Kidney epithelial cell (primary cell): ENCODE measurements at regions not wholly inside any gene's neighbourhood (a gene's known extent, or its start where the extent isn't known, plus 50 kb on each side); places are given as distances from the start of the nearest gene placed in this dataset.

Source experiments
- DNase-seq: peaks from one replicate; pipeline ENCODE4 v3.0.0-alpha.2; 2010; ENCODE audit warnings: low read depth
- H3K27me3 ChIP-seq: 2 replicates; pipeline ENCODE4 v1.6.0; 2011; ENCODE audit warnings: low read length; ENCODE audit not compliant: control insufficient read depth, insufficient read depth
- H3K36me3 ChIP-seq: 2 replicates; pipeline ENCODE4 v1.5.1; 2011; ENCODE audit warnings: low read length; ENCODE audit not compliant: control insufficient read depth, insufficient read depth
- H3K4me3 ChIP-seq: 2 replicates; pipeline ENCODE4 v1.5.1; 2011; ENCODE audit warnings: low read depth, mild to moderate bottlenecking, control low read depth, low read length
- TF ChIP-seq, protein P1 (sequence below): IDR thresholded peaks from 2 replicates; pipeline ENCODE4 v1.5.1; 2011; ENCODE audit warnings: mild to moderate bottlenecking, moderate library complexity, low read length, control low read depth, inconsistent platforms; ENCODE audit not compliant: insufficient read depth, poor library complexity, severe bottlenecking

DNA sequence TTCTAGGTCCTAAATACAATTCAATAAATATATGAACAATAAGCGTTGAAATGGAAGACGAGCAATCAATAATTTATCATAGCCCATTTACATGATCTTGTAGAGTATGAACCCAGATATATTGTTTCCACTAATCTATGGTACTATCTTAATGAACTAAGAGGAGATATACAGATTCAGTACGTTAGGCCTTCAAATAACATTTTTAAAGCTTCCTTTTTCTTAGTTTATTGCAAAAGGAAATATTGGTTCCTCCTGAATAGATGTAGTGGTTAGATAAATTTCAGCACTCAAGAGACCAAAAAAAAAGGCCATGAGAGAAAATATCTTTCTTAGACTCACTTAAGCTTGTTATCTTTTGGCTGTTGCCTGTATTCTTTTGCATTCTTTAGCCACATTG, 147.5 kb upstream of the PITX2 start:
- no peak for DNase-seq
- H3K27me3 ChIP-seq: no peaks in the 10 kb centered on the region
- TF ChIP-seq, protein P1, sequence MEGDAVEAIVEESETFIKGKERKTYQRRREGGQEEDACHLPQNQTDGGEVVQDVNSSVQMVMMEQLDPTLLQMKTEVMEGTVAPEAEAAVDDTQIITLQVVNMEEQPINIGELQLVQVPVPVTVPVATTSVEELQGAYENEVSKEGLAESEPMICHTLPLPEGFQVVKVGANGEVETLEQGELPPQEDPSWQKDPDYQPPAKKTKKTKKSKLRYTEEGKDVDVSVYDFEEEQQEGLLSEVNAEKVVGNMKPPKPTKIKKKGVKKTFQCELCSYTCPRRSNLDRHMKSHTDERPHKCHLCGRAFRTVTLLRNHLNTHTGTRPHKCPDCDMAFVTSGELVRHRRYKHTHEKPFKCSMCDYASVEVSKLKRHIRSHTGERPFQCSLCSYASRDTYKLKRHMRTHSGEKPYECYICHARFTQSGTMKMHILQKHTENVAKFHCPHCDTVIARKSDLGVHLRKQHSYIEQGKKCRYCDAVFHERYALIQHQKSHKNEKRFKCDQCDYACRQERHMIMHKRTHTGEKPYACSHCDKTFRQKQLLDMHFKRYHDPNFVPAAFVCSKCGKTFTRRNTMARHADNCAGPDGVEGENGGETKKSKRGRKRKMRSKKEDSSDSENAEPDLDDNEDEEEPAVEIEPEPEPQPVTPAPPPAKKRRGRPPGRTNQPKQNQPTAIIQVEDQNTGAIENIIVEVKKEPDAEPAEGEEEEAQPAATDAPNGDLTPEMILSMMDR: no peak
- H3K4me3 ChIP-seq: no peak overlapping the region
- no peaks in the 10 kb centered on the region for H3K36me3 ChIP-seq

DNA sequence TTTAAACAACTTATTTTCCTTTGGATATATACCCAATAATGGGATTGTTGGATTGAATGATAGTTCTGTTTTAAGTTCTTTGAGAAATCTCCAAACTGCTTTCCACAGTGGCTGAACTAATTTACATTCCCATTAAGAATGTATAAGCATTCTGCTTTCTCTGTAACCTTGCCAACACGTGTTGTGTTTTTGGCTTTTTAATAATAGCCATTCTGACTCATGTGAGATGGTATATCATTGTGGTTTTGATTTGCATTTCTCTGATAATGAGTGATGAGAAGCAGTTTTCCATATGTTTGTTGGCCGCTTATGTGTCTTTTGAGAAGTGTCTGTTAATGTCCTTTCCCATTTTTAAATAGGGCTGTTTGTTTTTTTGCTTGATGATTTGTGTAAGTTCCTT, 155.6 kb upstream of the PITX2 start:
- no peak overlapping the region for H3K4me3 ChIP-seq
- TF ChIP-seq, protein P1: no peak
- H3K36me3 ChIP-seq: no peaks in the 10 kb centered on the region
- H3K27me3 ChIP-seq: no peaks in the 10 kb centered on the region
- no peak for DNase-seq

DNA sequence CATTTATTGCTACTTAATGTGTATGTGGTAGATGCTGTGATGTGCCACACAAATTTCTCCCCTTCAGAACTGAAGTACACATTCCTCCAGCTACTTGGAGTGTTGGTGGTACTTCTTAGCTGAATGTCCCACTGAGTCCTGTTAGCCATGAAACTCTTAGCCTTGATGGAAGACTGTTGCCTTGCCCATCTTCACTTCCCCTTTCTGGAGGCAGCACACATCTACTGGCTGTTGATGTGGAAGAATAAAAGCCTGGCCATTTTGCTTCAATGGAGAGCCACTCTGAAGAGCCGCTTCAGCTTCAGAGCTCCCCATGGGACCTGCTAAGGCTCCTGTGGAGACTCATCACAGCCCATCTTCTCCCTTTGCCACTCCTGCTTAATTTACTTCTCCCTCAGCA, 157.7 kb upstream of the PITX2 start:
- Histone ChIP-seq H3K36me3 (no peaks in the 10 kb centered on the region), H3K27me3 (no peaks in the 10 kb centered on the region), H3K4me3 (no peak overlapping the region)
- TF ChIP-seq, protein P1: no peak
- no peak for DNase-seq

DNA sequence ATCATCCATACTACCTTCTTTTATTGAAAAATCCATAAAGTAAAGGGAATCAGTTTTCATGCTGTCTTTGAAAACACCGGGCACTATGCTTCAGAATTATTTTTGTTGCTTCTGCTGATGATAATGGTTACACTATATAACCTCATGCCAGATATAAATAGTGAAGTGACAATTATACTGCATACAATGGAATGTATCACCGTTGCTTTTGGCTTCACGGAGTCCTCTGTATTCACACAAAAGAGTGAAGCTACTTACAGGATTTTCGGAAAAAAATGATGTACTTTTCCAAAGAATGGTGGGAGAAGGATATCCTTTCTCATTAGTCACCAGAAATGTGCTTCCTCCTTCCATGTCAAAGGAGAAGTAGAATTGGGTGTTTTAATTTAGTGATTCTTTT, 159.1 kb upstream of the PITX2 start:
- TF ChIP-seq, protein P1: no peak
- no peak overlapping the region for H3K4me3 ChIP-seq
- H3K36me3 ChIP-seq: no peaks in the 10 kb centered on the region
- H3K27me3 ChIP-seq: no peaks in the 10 kb centered on the region
- DNase-seq: no peak

DNA sequence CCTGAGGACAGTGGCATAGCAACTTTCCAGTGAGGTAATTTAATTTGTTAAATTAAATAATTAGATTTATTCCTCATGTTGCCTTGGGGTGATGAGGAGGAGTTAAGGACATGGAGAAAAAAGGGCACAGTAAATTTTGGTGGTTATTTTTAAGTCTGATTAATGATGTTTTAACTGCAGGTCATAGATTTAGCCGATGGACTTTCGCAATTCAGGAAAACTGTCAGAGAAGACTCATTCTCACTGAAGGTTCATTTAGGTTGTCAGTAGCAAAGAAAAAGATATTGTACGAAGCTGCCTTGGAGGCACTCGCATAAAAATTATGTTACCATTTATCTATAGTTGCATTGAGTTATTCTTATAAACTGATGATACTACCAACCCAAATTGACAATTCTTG, 164.2 kb upstream of the PITX2 start:
- Histone ChIP-seq H3K27me3 (no peaks in the 10 kb centered on the region), H3K36me3 (no peaks in the 10 kb centered on the region), H3K4me3 (no peak overlapping the region)
- TF ChIP-seq, protein P1: no peak
- DNase-seq: no peak

DNA sequence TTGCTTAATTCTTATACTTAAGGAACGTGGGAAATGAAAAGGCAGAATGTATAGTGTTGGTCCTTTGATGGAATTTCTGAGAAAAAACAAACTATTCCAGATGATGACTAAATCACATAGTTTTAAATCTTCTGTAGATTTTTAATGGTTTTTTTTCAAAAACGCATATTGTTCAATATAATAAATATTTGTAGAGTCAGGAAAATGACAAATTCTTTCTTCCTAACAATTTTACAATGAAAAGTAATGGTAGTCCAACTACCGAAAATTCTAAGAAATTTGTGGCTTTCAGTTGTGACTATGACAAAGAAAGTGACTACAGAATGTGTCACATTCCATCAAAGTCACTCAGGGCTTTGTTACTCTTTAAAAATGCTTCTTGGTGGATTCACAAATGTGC, 164.8 kb upstream of the PITX2 start:
- no peak overlapping the region for H3K4me3 ChIP-seq
- H3K36me3 ChIP-seq: no peaks in the 10 kb centered on the region
- TF ChIP-seq, protein P1: no peak
- DNase-seq: no peak
- no peaks in the 10 kb centered on the region for H3K27me3 ChIP-seq
